B cell (primary cell): ENCODE measurements at regions not wholly inside any gene's neighbourhood (a gene's known extent, or its start where the extent isn't known, plus 50 kb on each side); places are given as distances from the start of the nearest gene placed in this dataset.

Experiments
- CTCF ChIP-seq: fragments of 200-600 bp; IDR thresholded peaks from one replicate; pipeline ENCODE4 v1.8.0; 2022; ENCODE audit warnings: antibody characterized with exemption, mild to moderate bottlenecking
- EZH2 ChIP-seq: IDR thresholded peaks from 2 replicates; pipeline ENCODE4 v1.6.1; 2012; ENCODE audit warnings: borderline replicate concordance, low read depth, mild to moderate bottlenecking, moderate library complexity, low read length; ENCODE audit not compliant: insufficient read depth, poor library complexity, severe bottlenecking

- TF ChIP-seq CTCF (peak; percentile 96), EZH2 (no peak)
Measured at GRCh38 chr1:53393325-53393792, 65.5 kb upstream of the LRP8 start.
